ENCODE measurements at regions not wholly inside any gene's neighbourhood (a gene's known extent, or its start where the extent isn't known, plus 50 kb on each side); places are given as distances from the start of the nearest gene placed in this dataset.

- no peak for TF ChIP-seq ZNF274 (IDR thresholded peaks at IDR 0.05; ENCODE audit: low read depth, low read length)
- no peak overlapping the region for H3K4me3 ChIP-seq (ENCODE audit: low read length)
Measured at GRCh38 chr15:39347453-39347852, 233.4 kb upstream of the THBS1 start.

GRCh38 chr15:39350785-39351184, 230.1 kb upstream of the THBS1 start:
- H3K4me3 ChIP-seq (ENCODE audit: low read length), result no peak overlapping the region
- TF ChIP-seq ZNF274 (IDR thresholded peaks at IDR 0.05; ENCODE audit: low read depth, low read length), result no peak

GRCh38 chr15:39354189-39354588, 226.7 kb upstream of the THBS1 start:
- H3K4me3 ChIP-seq (ENCODE audit: low read length), result no peak overlapping the region
- TF ChIP-seq ZNF274 (IDR thresholded peaks at IDR 0.05; ENCODE audit: low read depth, low read length), result no peak

GRCh38 chr15:39357480-39358268, 223.2 kb upstream of the THBS1 start:
- no peak overlapping the region for H3K4me3 ChIP-seq (ENCODE audit: low read length)
- no peak for TF ChIP-seq ZNF274 (IDR thresholded peaks at IDR 0.05; ENCODE audit: low read depth, low read length)

GRCh38 chr15:39358441-39359041, 222.3 kb upstream of the THBS1 start:
- H3K4me3 ChIP-seq (ENCODE audit: low read length), result no peak overlapping the region
- TF ChIP-seq ZNF274 (IDR thresholded peaks at IDR 0.05; ENCODE audit: low read depth, low read length), result no peak

- TF ChIP-seq ZNF274 (IDR thresholded peaks at IDR 0.05; ENCODE audit: low read depth, low read length), result no peak
- no peak overlapping the region for H3K4me3 ChIP-seq (ENCODE audit: low read length)
Measured at GRCh38 chr15:39359771-39360170, 221.1 kb upstream of the THBS1 start.

- H3K4me3 ChIP-seq (ENCODE audit: low read length), result no peak overlapping the region
- TF ChIP-seq ZNF274 (IDR thresholded peaks at IDR 0.05; ENCODE audit: low read depth, low read length), result no peak
Measured at GRCh38 chr15:39360452-39360851, 220.4 kb upstream of the THBS1 start.

GRCh38 chr15:39361497-39361896, 219.4 kb upstream of the THBS1 start:
- H3K4me3 ChIP-seq (ENCODE audit: low read length), result no peak overlapping the region
- TF ChIP-seq ZNF274 (IDR thresholded peaks at IDR 0.05; ENCODE audit: low read depth, low read length), result no peak

- no peak overlapping the region for H3K4me3 ChIP-seq (ENCODE audit: low read length)
- no peak for TF ChIP-seq ZNF274 (IDR thresholded peaks at IDR 0.05; ENCODE audit: low read depth, low read length)
Measured at GRCh38 chr15:39362821-39363561, 217.9 kb upstream of the THBS1 start.

GRCh38 chr15:39363761-39364586, 216.9 kb upstream of the THBS1 start:
- H3K4me3 ChIP-seq (ENCODE audit: low read length), result no peak overlapping the region
- TF ChIP-seq ZNF274 (IDR thresholded peaks at IDR 0.05; ENCODE audit: low read depth, low read length), result no peak

GRCh38 chr15:39364721-39365120, 216.2 kb upstream of the THBS1 start:
- TF ChIP-seq ZNF274 (IDR thresholded peaks at IDR 0.05; ENCODE audit: low read depth, low read length), result no peak
- H3K4me3 ChIP-seq (ENCODE audit: low read length), result no peak overlapping the region

- no peak for TF ChIP-seq ZNF274 (IDR thresholded peaks at IDR 0.05; ENCODE audit: low read depth, low read length)
- H3K4me3 ChIP-seq (ENCODE audit: low read length), result no peak overlapping the region
Measured at GRCh38 chr15:39365161-39365560, 215.7 kb upstream of the THBS1 start.

- no peak for TF ChIP-seq ZNF274 (IDR thresholded peaks at IDR 0.05; ENCODE audit: low read depth, low read length)
- no peak overlapping the region for H3K4me3 ChIP-seq (ENCODE audit: low read length)
Measured at GRCh38 chr15:39365873-39366272, 215.0 kb upstream of the THBS1 start.

- H3K4me3 ChIP-seq (ENCODE audit: low read length), result no peak overlapping the region
- TF ChIP-seq ZNF274 (IDR thresholded peaks at IDR 0.05; ENCODE audit: low read depth, low read length), result no peak
Measured at GRCh38 chr15:39367596-39367995, 213.3 kb upstream of the THBS1 start.
